Uterus (tissue), 2 donors: ENCODE measurements at regions not wholly inside any gene's neighbourhood (a gene's known extent, or its start where the extent isn't known, plus 50 kb on each side); places are given as distances from the start of the nearest gene placed in this dataset.

Experiments used
- POLR2A ChIP-seq, 2 donors: fragments of 450-650 bp; IDR thresholded peaks; one replicate each; pipeline ENCODE4 v1.6.1; 2016; ENCODE audit warnings: antibody characterized with exemption in 2 of 2, mild to moderate bottlenecking in 1 of 2, moderate library complexity in 1 of 2
- TF ChIP-seq, protein P1 (sequence below), 4 experiments: fragments of 200-600 bp in 2 of 4; fragments of 450-650 bp in 2 of 4; sonication (generic) in 2 of 4; IDR thresholded peaks; one replicate each; pipeline ENCODE4 v1.5.1; 2016 to 2019; ENCODE audit warnings: antibody characterized with exemption in 4 of 4, mild to moderate bottlenecking in 2 of 4, moderate library complexity in 1 of 4

DNA sequence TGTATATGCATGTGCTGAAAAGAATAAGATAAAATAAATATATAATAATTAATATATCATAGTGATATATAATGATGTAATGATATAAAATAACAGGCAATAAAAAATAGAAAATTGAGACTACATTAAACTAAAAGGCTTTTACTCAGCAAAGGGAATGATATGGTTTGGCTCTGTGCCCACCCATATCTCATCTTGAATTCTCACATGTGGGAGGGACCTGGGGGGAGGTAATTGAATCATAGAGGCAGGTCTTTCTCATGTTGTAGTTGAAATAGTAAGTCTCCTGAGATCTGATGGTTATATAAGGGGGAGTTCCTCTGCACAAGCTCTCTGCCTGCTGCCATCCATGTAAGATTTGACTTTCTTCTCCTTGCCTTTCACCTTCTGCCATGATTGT lies 1550.9 kb upstream of the CDH6 start:
- no peak for TF ChIP-seq POLR2A (IDR thresholded peaks at IDR 0.05)
- TF ChIP-seq, protein P1, sequence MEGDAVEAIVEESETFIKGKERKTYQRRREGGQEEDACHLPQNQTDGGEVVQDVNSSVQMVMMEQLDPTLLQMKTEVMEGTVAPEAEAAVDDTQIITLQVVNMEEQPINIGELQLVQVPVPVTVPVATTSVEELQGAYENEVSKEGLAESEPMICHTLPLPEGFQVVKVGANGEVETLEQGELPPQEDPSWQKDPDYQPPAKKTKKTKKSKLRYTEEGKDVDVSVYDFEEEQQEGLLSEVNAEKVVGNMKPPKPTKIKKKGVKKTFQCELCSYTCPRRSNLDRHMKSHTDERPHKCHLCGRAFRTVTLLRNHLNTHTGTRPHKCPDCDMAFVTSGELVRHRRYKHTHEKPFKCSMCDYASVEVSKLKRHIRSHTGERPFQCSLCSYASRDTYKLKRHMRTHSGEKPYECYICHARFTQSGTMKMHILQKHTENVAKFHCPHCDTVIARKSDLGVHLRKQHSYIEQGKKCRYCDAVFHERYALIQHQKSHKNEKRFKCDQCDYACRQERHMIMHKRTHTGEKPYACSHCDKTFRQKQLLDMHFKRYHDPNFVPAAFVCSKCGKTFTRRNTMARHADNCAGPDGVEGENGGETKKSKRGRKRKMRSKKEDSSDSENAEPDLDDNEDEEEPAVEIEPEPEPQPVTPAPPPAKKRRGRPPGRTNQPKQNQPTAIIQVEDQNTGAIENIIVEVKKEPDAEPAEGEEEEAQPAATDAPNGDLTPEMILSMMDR (IDR thresholded peaks at IDR 0.05), result no peak
